Osteocyte (in vitro differentiated cells): ENCODE measurements at regions not wholly inside any gene's neighbourhood (a gene's known extent, or its start where the extent isn't known, plus 50 kb on each side); places are given as distances from the start of the nearest gene placed in this dataset.
A peak's percentile ranks its signal among the peaks of the same experiment; 100 is the strongest.
"Not testable (repeated sequence)": the region's sequence is repeated elsewhere in the genome, so short reads cannot be mapped to it uniquely, and the experiment has no call there.

Source experiments
- DNase-seq: peaks from one replicate; pipeline ENCODE4 v3.0.0; 2021; ENCODE audit warnings: mixed read lengths; ENCODE audit not compliant: unreplicated experiment; ENCODE audit errors: extremely low spot score
- H3K27ac Mint-ChIP-seq: one replicate; pipeline ENCODE4 v1.8.0; 2021; ENCODE audit warnings: mild to moderate bottlenecking, mixed read lengths; ENCODE audit not compliant: unreplicated experiment
- H3K27me3 Mint-ChIP-seq: one replicate; pipeline ENCODE4 v1.8.0; 2021; ENCODE audit warnings: mixed read lengths; ENCODE audit not compliant: unreplicated experiment
- H3K36me3 Mint-ChIP-seq: one replicate; pipeline ENCODE4 v1.8.0; 2021; ENCODE audit warnings: mixed read lengths; ENCODE audit not compliant: unreplicated experiment
- H3K4me1 Mint-ChIP-seq: one replicate; pipeline ENCODE4 v1.8.0; 2021; ENCODE audit warnings: mixed read lengths; ENCODE audit not compliant: unreplicated experiment
- H3K4me3 Mint-ChIP-seq: one replicate; pipeline ENCODE4 v1.8.0; 2021; ENCODE audit warnings: mild to moderate bottlenecking, moderate library complexity, mixed read lengths; ENCODE audit not compliant: unreplicated experiment
- H3K9me3 Mint-ChIP-seq: one replicate; pipeline ENCODE4 v1.8.0; 2021; ENCODE audit warnings: mixed read lengths; ENCODE audit not compliant: unreplicated experiment
- CTCF ChIP-seq: fragments of 200-600 bp; sonication (generic); IDR thresholded peaks from 2 replicates; pipeline ENCODE4 v1.5.0; 2021; ENCODE audit warnings: antibody characterized with exemption, mild to moderate bottlenecking, moderate library complexity

- peaks cover 18% of the 10 kb centered on the region for H3K9me3 Mint-ChIP-seq
- no peak for DNase-seq
- peak overlapping the region; percentile 73 for H3K27ac Mint-ChIP-seq
- H3K36me3 Mint-ChIP-seq, result no peaks in the 10 kb centered on the region
- H3K4me3 Mint-ChIP-seq, result peak overlapping the region; percentile 8
- H3K27me3 Mint-ChIP-seq, result no peaks in the 10 kb centered on the region
- H3K4me1 Mint-ChIP-seq, result peaks cover 11% of the 10 kb centered on the region
- TF ChIP-seq CTCF, result no peak
Measured at GRCh38 chr1:189323091-189323490, 1154.6 kb downstream of the BRINP3 start.

- not testable (repeated sequence) for H3K27ac Mint-ChIP-seq, DNase-seq, H3K4me1 Mint-ChIP-seq, H3K4me3 Mint-ChIP-seq, H3K36me3 Mint-ChIP-seq, H3K27me3 Mint-ChIP-seq
- peaks cover 26% of the 10 kb centered on the region for H3K9me3 Mint-ChIP-seq
Measured at GRCh38 chr1:189331071-189331470, 1146.6 kb downstream of the BRINP3 start.

GRCh38 chr1:189336115-189337100, 1141.3 kb downstream of the BRINP3 start:
- Mint-ChIP-seq H3K36me3 (no peaks in the 10 kb centered on the region), H3K4me1 (no peaks in the 10 kb centered on the region), H3K27ac (no peak overlapping the region), H3K4me3 (no peak overlapping the region), H3K9me3 (no peaks in the 10 kb centered on the region), H3K27me3 (no peaks in the 10 kb centered on the region)
- no peak for TF ChIP-seq CTCF
- DNase-seq, result no peak

- no peak overlapping the region for H3K4me3 Mint-ChIP-seq
- peaks cover 4% of the 10 kb centered on the region for H3K9me3 Mint-ChIP-seq
- H3K27me3 Mint-ChIP-seq, result no peaks in the 10 kb centered on the region
- no peak for TF ChIP-seq CTCF
- H3K36me3 Mint-ChIP-seq, result no peaks in the 10 kb centered on the region
- no peak overlapping the region for H3K27ac Mint-ChIP-seq
- DNase-seq, result no peak
- peaks cover 13% of the 10 kb centered on the region for H3K4me1 Mint-ChIP-seq
Measured at GRCh38 chr1:189349607-189350006, 1128.1 kb downstream of the BRINP3 start.

- DNase-seq, result no peak
- Mint-ChIP-seq H3K27ac (no peak overlapping the region), H3K4me3 (peak overlapping the region; percentile 2), H3K4me1 (peaks cover 13% of the 10 kb centered on the region), H3K36me3 (no peaks in the 10 kb centered on the region), H3K9me3 (peaks cover 4% of the 10 kb centered on the region), H3K27me3 (no peaks in the 10 kb centered on the region)
- TF ChIP-seq CTCF, result no peak
Measured at GRCh38 chr1:189350983-189351616, 1126.6 kb downstream of the BRINP3 start.
